ENCODE measurements at regions not wholly inside any gene's neighbourhood (a gene's known extent, or its start where the extent isn't known, plus 50 kb on each side); places are given as distances from the start of the nearest gene placed in this dataset.

GRCh38 chr15:31554261-31554660 lies 227.6 kb downstream of the KLF13 start:
- H3K4me3 ChIP-seq (ENCODE audit: low read length): no peak overlapping the region
- no peaks in the 10 kb centered on the region for H3K27me3 ChIP-seq (ENCODE audit: low read depth, low read length)
- H3K9me3 ChIP-seq (ENCODE audit: insufficient read depth, low read length): no peaks in the 10 kb centered on the region
- no peaks in the 10 kb centered on the region for H3K79me2 ChIP-seq (ENCODE audit: low read length)
- H3K4me1 ChIP-seq (ENCODE audit: low read length): no peaks in the 10 kb centered on the region
- no peaks in the 10 kb centered on the region for H4K20me1 ChIP-seq (ENCODE audit: insufficient read depth, low read length)
- H3K4me2 ChIP-seq (ENCODE audit: low read length): no peak overlapping the region
- no peak overlapping the region for H2AFZ ChIP-seq (ENCODE audit: low read depth, low read length)
- no peaks in the 10 kb centered on the region for H3K36me3 ChIP-seq (replicated peaks; ENCODE audit: low read depth, low read length)
- H3K27ac ChIP-seq (ENCODE audit: low read length): no peak overlapping the region
- H3K9ac ChIP-seq (ENCODE audit: low read length): no peak overlapping the region
- no peak for TF ChIP-seq CTCF (IDR thresholded peaks at IDR 0.05; ENCODE audit: low read depth, low read length)
- TF ChIP-seq EZH2phosphoT487 (IDR thresholded peaks at IDR 0.05; ENCODE audit: low read depth): no peak

- Histone ChIP-seq H3K27me3 (ENCODE audit: low read depth, low read length) (no peaks in the 10 kb centered on the region), H3K4me2 (ENCODE audit: low read length) (no peak overlapping the region), H3K9ac (ENCODE audit: low read length) (no peak overlapping the region), H3K9me3 (ENCODE audit: insufficient read depth, low read length) (no peaks in the 10 kb centered on the region), H3K27ac (ENCODE audit: low read length) (no peak overlapping the region), H3K79me2 (ENCODE audit: low read length) (no peaks in the 10 kb centered on the region), H2AFZ (ENCODE audit: low read depth, low read length) (no peak overlapping the region), H3K4me1 (ENCODE audit: low read length) (no peaks in the 10 kb centered on the region), H3K4me3 (ENCODE audit: low read length) (no peak overlapping the region), H4K20me1 (ENCODE audit: insufficient read depth, low read length) (no peaks in the 10 kb centered on the region), H3K36me3 (replicated peaks; ENCODE audit: low read depth, low read length) (no peaks in the 10 kb centered on the region)
- no peak for TF ChIP-seq CTCF (IDR thresholded peaks at IDR 0.05; ENCODE audit: low read depth, low read length)
- TF ChIP-seq EZH2phosphoT487 (IDR thresholded peaks at IDR 0.05; ENCODE audit: low read depth): no peak
Observed at GRCh38 chr15:31555022-31555421, 228.4 kb downstream of the KLF13 start.

- Histone ChIP-seq H3K4me3 (ENCODE audit: low read length) (no peak overlapping the region), H3K4me1 (ENCODE audit: low read length) (no peaks in the 10 kb centered on the region), H4K20me1 (ENCODE audit: insufficient read depth, low read length) (no peaks in the 10 kb centered on the region)
Observed at GRCh38 chr15:31556494-31557150, 230.0 kb downstream of the KLF13 start.

GRCh38 chr15:31557899-31558298 lies 231.3 kb downstream of the KLF13 start:
- no peak overlapping the region for H3K9ac ChIP-seq (ENCODE audit: low read length)
- no peaks in the 10 kb centered on the region for H3K79me2 ChIP-seq (ENCODE audit: low read length)
- H3K4me3 ChIP-seq (ENCODE audit: low read length): no peak overlapping the region
- H3K36me3 ChIP-seq (replicated peaks; ENCODE audit: low read depth, low read length): no peaks in the 10 kb centered on the region
- H4K20me1 ChIP-seq (ENCODE audit: insufficient read depth, low read length): no peaks in the 10 kb centered on the region
- TF ChIP-seq EZH2phosphoT487 (IDR thresholded peaks at IDR 0.05; ENCODE audit: low read depth) (no peak), CTCF (IDR thresholded peaks at IDR 0.05; ENCODE audit: low read depth, low read length) (no peak)
- H3K4me2 ChIP-seq (ENCODE audit: low read length): no peak overlapping the region
- H3K4me1 ChIP-seq (ENCODE audit: low read length): no peaks in the 10 kb centered on the region
- H2AFZ ChIP-seq (ENCODE audit: low read depth, low read length): no peak overlapping the region
- H3K9me3 ChIP-seq (ENCODE audit: insufficient read depth, low read length): no peaks in the 10 kb centered on the region
- no peaks in the 10 kb centered on the region for H3K27me3 ChIP-seq (ENCODE audit: low read depth, low read length)
- no peak overlapping the region for H3K27ac ChIP-seq (ENCODE audit: low read length)

More at GRCh38 chr15:31556494-31557150, 230.0 kb downstream of the KLF13 start:
- no peak overlapping the region for H3K27ac ChIP-seq (ENCODE audit: low read length)
- no peak for TF ChIP-seq CTCF (IDR thresholded peaks at IDR 0.05; ENCODE audit: low read depth, low read length)
- no peak for TF ChIP-seq EZH2phosphoT487 (IDR thresholded peaks at IDR 0.05; ENCODE audit: low read depth)
- H3K27me3 ChIP-seq (ENCODE audit: low read depth, low read length): no peaks in the 10 kb centered on the region
- H3K36me3 ChIP-seq (replicated peaks; ENCODE audit: low read depth, low read length): no peaks in the 10 kb centered on the region
- no peaks in the 10 kb centered on the region for H3K9me3 ChIP-seq (ENCODE audit: insufficient read depth, low read length)
- H3K79me2 ChIP-seq (ENCODE audit: low read length): no peaks in the 10 kb centered on the region
- H3K4me2 ChIP-seq (ENCODE audit: low read length): no peak overlapping the region
- H3K9ac ChIP-seq (ENCODE audit: low read length): no peak overlapping the region
- H2AFZ ChIP-seq (ENCODE audit: low read depth, low read length): no peak overlapping the region
